ENCODE measurements at regions not wholly inside any gene's neighbourhood (a gene's known extent, or its start where the extent isn't known, plus 50 kb on each side); places are given as distances from the start of the nearest gene placed in this dataset.

DNA sequence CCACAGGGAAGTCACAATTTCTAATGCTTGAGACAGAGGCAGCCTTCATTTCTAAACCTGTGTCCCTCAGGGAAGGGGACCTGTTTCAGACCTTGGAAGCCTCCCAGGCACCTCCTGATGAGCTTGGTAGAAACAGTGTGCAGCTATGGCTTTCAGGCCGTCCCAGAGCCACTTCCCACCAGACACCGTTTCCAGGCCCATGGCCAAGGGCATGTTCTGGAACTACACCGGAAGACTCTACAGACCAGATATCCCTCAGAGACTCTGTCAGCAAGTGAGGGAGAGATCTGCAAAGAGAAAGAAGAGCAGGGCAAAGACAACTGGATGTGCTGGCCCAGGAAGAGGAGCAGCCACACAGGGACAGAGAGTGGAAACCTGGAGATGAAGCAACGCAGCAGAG lies 82.2 kb upstream of the HSPA9 start:
- no peak overlapping the region for H3K4me3 Mint-ChIP-seq
- H3K9me3 Mint-ChIP-seq: no peaks in the 10 kb centered on the region
- peaks cover 17% of the 10 kb centered on the region for H3K4me1 Mint-ChIP-seq (ENCODE audit: low read depth)
- no peaks in the 10 kb centered on the region for H3K36me3 Mint-ChIP-seq (ENCODE audit: low read depth)
- no peak overlapping the region for H3K27ac Mint-ChIP-seq
- no peak for DNase-seq
- H3K27me3 Mint-ChIP-seq (ENCODE audit: insufficient read depth): peaks cover 33% of the 10 kb centered on the region
- TF ChIP-seq, protein P1, sequence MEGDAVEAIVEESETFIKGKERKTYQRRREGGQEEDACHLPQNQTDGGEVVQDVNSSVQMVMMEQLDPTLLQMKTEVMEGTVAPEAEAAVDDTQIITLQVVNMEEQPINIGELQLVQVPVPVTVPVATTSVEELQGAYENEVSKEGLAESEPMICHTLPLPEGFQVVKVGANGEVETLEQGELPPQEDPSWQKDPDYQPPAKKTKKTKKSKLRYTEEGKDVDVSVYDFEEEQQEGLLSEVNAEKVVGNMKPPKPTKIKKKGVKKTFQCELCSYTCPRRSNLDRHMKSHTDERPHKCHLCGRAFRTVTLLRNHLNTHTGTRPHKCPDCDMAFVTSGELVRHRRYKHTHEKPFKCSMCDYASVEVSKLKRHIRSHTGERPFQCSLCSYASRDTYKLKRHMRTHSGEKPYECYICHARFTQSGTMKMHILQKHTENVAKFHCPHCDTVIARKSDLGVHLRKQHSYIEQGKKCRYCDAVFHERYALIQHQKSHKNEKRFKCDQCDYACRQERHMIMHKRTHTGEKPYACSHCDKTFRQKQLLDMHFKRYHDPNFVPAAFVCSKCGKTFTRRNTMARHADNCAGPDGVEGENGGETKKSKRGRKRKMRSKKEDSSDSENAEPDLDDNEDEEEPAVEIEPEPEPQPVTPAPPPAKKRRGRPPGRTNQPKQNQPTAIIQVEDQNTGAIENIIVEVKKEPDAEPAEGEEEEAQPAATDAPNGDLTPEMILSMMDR (IDR thresholded peaks at IDR 0.05): no peak

DNA sequence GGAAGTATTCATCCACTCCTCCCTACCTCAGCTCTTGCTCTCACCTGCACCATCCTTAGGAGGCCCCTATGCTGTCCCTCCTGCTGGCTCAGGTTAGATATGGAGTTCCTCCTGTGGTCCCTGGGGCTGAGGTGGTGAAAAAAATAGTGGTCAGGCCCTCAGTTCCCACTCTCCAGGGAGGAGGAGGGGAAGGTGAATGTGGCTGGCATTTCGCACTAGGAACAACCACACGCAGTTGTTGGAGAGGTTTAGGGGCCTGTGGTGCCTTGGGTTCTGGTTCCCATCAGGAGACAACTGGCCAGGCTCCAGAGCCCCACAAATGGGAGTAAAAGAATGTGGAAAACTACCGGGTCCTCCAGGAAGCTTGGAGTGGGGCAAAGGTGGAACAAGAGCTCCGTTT lies 81.7 kb upstream of the HSPA9 start:
- DNase-seq: no peak
- Mint-ChIP-seq H3K27me3 (ENCODE audit: insufficient read depth) (peaks cover 33% of the 10 kb centered on the region), H3K4me1 (ENCODE audit: low read depth) (peaks cover 17% of the 10 kb centered on the region), H3K4me3 (no peak overlapping the region), H3K9me3 (no peaks in the 10 kb centered on the region), H3K27ac (no peak overlapping the region), H3K36me3 (ENCODE audit: low read depth) (no peaks in the 10 kb centered on the region)
- TF ChIP-seq, protein P1 (IDR thresholded peaks at IDR 0.05): no peak

DNA sequence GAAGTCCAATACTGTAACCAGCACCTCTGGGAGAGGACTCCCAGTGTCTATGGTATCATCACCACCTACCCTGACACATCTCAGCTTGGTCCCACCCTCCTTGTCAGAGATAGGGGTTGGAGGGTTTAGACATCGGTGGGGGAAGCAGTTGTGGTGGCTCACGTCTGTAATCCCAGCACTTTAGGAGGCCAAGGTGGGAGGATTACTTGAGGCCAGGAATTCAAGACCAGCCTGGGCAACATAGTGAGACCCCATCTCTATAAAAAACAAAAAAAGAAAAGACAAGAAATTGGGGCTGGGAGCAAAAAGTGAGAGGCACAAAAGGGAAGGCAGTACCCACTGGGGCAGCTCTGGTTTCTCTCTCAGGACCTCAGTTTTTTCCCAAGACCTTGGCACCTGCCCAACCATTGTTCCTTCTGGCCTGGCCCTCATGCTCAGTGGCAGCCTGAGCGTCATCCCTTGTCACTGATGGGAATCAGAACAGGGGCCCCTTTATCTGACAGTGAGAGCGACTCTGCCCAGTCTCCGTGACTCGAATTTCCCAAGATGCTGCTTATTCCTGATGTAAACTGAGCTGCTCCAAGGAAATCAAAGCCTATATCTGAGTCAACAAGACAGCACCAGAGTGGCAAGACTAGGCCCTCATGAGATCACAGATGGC lies 80.5 kb upstream of the HSPA9 start:
- Mint-ChIP-seq H3K27ac (no peak overlapping the region), H3K36me3 (ENCODE audit: low read depth) (no peaks in the 10 kb centered on the region), H3K4me3 (no peak overlapping the region), H3K27me3 (ENCODE audit: insufficient read depth) (peaks cover 34% of the 10 kb centered on the region), H3K9me3 (no peaks in the 10 kb centered on the region), H3K4me1 (ENCODE audit: low read depth) (peaks cover 17% of the 10 kb centered on the region)
- DNase-seq: no peak
- TF ChIP-seq, protein P1 (IDR thresholded peaks at IDR 0.05): no peak

DNA sequence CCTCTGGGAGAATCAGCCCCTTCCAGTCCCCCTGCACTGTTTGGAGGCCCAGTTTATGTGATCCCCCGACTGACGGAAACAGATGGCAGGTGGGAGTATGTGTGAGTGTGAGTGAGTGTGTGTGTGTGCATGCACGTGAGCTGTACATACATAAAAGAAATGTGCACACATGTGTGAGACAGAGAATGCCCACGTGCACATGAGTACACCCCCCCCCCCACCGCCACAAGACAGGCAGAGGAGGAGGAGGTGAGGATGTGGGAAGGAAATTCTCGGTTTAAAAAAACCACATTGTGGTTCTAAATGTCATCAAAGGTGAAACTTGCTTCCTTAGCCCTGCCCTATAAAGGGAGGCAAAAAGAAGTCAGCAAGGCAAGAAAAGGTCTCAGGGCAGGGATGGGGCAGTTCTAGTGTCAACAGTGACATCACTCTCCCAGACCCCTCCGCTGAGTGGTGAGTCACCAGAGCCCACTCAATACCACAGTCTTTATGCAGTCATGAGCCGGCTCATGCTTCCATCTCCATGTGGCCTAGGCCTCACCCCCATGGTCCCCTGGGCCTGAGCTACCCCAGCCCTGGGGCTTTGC lies 79.2 kb upstream of the HSPA9 start:
- peak; percentile 35 for DNase-seq
- peaks cover 17% of the 10 kb centered on the region for H3K4me1 Mint-ChIP-seq (ENCODE audit: low read depth)
- TF ChIP-seq, protein P1 (IDR thresholded peaks at IDR 0.05): no peak
- peaks cover 32% of the 10 kb centered on the region for H3K27me3 Mint-ChIP-seq (ENCODE audit: insufficient read depth)
- H3K9me3 Mint-ChIP-seq: no peaks in the 10 kb centered on the region
- H3K4me3 Mint-ChIP-seq: no peak overlapping the region
- no peaks in the 10 kb centered on the region for H3K36me3 Mint-ChIP-seq (ENCODE audit: low read depth)
- no peak overlapping the region for H3K27ac Mint-ChIP-seq

DNA sequence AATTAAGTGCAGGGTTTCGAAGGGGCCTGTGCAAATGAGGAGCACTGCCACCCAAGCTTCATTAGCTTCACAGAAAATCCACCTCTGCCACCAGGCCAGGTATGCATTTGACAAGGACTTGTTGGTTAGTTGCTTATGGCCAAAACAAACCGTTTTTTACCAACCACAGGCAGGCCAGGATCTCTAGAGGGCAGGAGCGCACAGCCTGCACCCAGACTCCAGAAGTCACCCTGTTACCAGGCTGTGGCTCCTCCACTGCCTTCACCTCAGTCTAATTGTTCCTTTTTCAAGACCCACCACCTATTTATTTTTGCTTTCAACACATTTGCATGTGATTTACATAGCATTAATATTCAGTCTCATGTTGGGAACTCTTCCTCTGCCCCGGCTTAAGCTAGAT lies 78.3 kb upstream of the HSPA9 start:
- H3K27me3 Mint-ChIP-seq (ENCODE audit: insufficient read depth): peaks cover 32% of the 10 kb centered on the region
- no peak overlapping the region for H3K4me3 Mint-ChIP-seq
- peaks cover 17% of the 10 kb centered on the region for H3K4me1 Mint-ChIP-seq (ENCODE audit: low read depth)
- no peaks in the 10 kb centered on the region for H3K36me3 Mint-ChIP-seq (ENCODE audit: low read depth)
- TF ChIP-seq, protein P1 (IDR thresholded peaks at IDR 0.05): peak; percentile 54; the same call in 1 of the 2 replicates
- no peaks in the 10 kb centered on the region for H3K9me3 Mint-ChIP-seq
- H3K27ac Mint-ChIP-seq: no peak overlapping the region
- DNase-seq: peak; percentile 17
